ENCODE measurements at regions not wholly inside any gene's neighbourhood (a gene's known extent, or its start where the extent isn't known, plus 50 kb on each side); places are given as distances from the start of the nearest gene placed in this dataset.

- no peak for DNase-seq (ENCODE audit: low read depth)
- H3K4me3 ChIP-seq (ENCODE audit: low read depth, low read length) = no peak overlapping the region
- no peak for TF ChIP-seq CTCF (IDR thresholded peaks at IDR 0.05; ENCODE audit: insufficient read depth, low read depth, low read length, missing control alignments)
Observed at GRCh38 chr13:73608711-73609485, 525.3 kb downstream of the KLF12 start.

- no peak overlapping the region for H3K4me3 ChIP-seq (ENCODE audit: low read depth, low read length)
- DNase-seq (ENCODE audit: low read depth) = no peak
- no peak for TF ChIP-seq CTCF (IDR thresholded peaks at IDR 0.05; ENCODE audit: insufficient read depth, low read depth, low read length, missing control alignments)
Observed at GRCh38 chr13:73608157-73608516, 526.1 kb downstream of the KLF12 start.

- no peak for TF ChIP-seq CTCF (IDR thresholded peaks at IDR 0.05; ENCODE audit: insufficient read depth, low read depth, low read length, missing control alignments)
- no peak overlapping the region for H3K4me3 ChIP-seq (ENCODE audit: low read depth, low read length)
- no peak for DNase-seq (ENCODE audit: low read depth)
Observed at GRCh38 chr13:73607489-73608156, 526.6 kb downstream of the KLF12 start.

GRCh38 chr13:73603646-73604045 lies 530.6 kb downstream of the KLF12 start:
- TF ChIP-seq CTCF (IDR thresholded peaks at IDR 0.05; ENCODE audit: insufficient read depth, low read depth, low read length, missing control alignments) = no peak
- DNase-seq (ENCODE audit: low read depth) = no peak
- no peak overlapping the region for H3K4me3 ChIP-seq (ENCODE audit: low read depth, low read length)

- no peak for DNase-seq (ENCODE audit: low read depth)
- no peak for TF ChIP-seq CTCF (IDR thresholded peaks at IDR 0.05; ENCODE audit: insufficient read depth, low read depth, low read length, missing control alignments)
- H3K4me3 ChIP-seq (ENCODE audit: low read depth, low read length) = no peak overlapping the region
Observed at GRCh38 chr13:73602295-73602694, 531.9 kb downstream of the KLF12 start.

GRCh38 chr13:73601708-73602107 lies 532.5 kb downstream of the KLF12 start:
- TF ChIP-seq CTCF (IDR thresholded peaks at IDR 0.05; ENCODE audit: insufficient read depth, low read depth, low read length, missing control alignments) = no peak
- no peak overlapping the region for H3K4me3 ChIP-seq (ENCODE audit: low read depth, low read length)
- DNase-seq (ENCODE audit: low read depth) = no peak

Data from GM12865 (cell line).